KBM-7 (cell line): ENCODE measurements at regions not wholly inside any gene's neighbourhood (a gene's known extent, or its start where the extent isn't known, plus 50 kb on each side); places are given as distances from the start of the nearest gene placed in this dataset.
"Not testable (repeated sequence)": the region's sequence is repeated elsewhere in the genome, so short reads cannot be mapped to it uniquely, and the experiment has no call there.

Source experiments
- DNase-seq: peaks from one replicate; pipeline ENCODE4 v3.0.0-alpha.2; 2015
- in situ Hi-C: fragments of 300-500 bp; cut with MboI; formaldehyde crosslinking; loops from 2 replicates; pipeline ENCODE4 v1.14.3; 2020; ENCODE audit warnings: low sequenced_read_pairs, low pct_unique_long_range_greater_than_20kb, mixed read lengths

- DNase-seq, result no peak
- in situ Hi-C loops, result no loop called here
These were observed 359.8 kb downstream of the LTN1 start for GRCh38 chr21:28632755-28633408.

GRCh38 chr21:28627691-28628090, 365.0 kb downstream of the LTN1 start:
- in situ Hi-C loops, result no loop called here
- no peak for DNase-seq

GRCh38 chr21:28627261-28627660, 365.4 kb downstream of the LTN1 start:
- no peak for DNase-seq
- in situ Hi-C loops, result no loop called here

- in situ Hi-C loops, result no loop called here
- DNase-seq, result no peak
These were observed 368.1 kb downstream of the LTN1 start for GRCh38 chr21:28624626-28625025.

- no peak for DNase-seq
These were observed 375.4 kb downstream of the LTN1 start for GRCh38 chr21:28617300-28617699.

GRCh38 chr21:28615276-28615675, 377.4 kb downstream of the LTN1 start:
- no peak for DNase-seq
- in situ Hi-C loops, result no loop called here

More at GRCh38 chr21:28617300-28617699, 375.4 kb downstream of the LTN1 start:
- in situ Hi-C loops, result no loop called here

- no peak for DNase-seq
- in situ Hi-C loops, result no loop called here
These were observed 377.9 kb downstream of the LTN1 start for GRCh38 chr21:28614791-28615190.

GRCh38 chr21:28608646-28609045, 384.0 kb downstream of the LTN1 start:
- DNase-seq, result no peak
- in situ Hi-C loops, result no loop called here

GRCh38 chr21:28607545-28607944, 385.1 kb downstream of the LTN1 start:
- in situ Hi-C loops, result no loop called here
- no peak for DNase-seq

GRCh38 chr21:28604946-28605537, 387.6 kb downstream of the LTN1 start:
- no peak for DNase-seq
- in situ Hi-C loops, result no loop called here

GRCh38 chr21:28602546-28602945, 390.1 kb downstream of the LTN1 start:
- in situ Hi-C loops, result no loop called here
- no peak for DNase-seq

- in situ Hi-C loops, result no loop called here
These were observed 394.5 kb downstream of the LTN1 start for GRCh38 chr21:28598214-28598613.

GRCh38 chr21:28592205-28592865, 400.3 kb downstream of the LTN1 start:
- no peak for DNase-seq
- in situ Hi-C loops, result no loop called here

More at GRCh38 chr21:28598214-28598613, 394.5 kb downstream of the LTN1 start:
- DNase-seq, result no peak

GRCh38 chr21:28590676-28591075, 402.0 kb downstream of the LTN1 start:
- DNase-seq, result no peak
- in situ Hi-C loops, result no loop called here

- in situ Hi-C loops, result no loop called here
- peak; percentile 15 for DNase-seq
These were observed 402.7 kb downstream of the LTN1 start for GRCh38 chr21:28590026-28590425.

GRCh38 chr21:28588997-28589396, 403.7 kb downstream of the LTN1 start:
- DNase-seq, result no peak
- in situ Hi-C loops, result no loop called here

GRCh38 chr21:28587748-28588147, 404.9 kb downstream of the LTN1 start:
- no peak for DNase-seq
- in situ Hi-C loops, result no loop called here

GRCh38 chr21:28581976-28582375, 410.7 kb downstream of the LTN1 start:
- in situ Hi-C loops, result no loop called here
- DNase-seq, result no peak

GRCh38 chr21:28581311-28581731, 411.4 kb downstream of the LTN1 start:
- DNase-seq, in situ Hi-C loops: not testable (repeated sequence)

- no peak for DNase-seq
- in situ Hi-C loops, result no loop called here
These were observed 412.1 kb downstream of the LTN1 start for GRCh38 chr21:28580585-28580984.
